GM18868 (cell line): ENCODE measurements at regions not wholly inside any gene's neighbourhood (a gene's known extent, or its start where the extent isn't known, plus 50 kb on each side); places are given as distances from the start of the nearest gene placed in this dataset.

Source experiments
- ATAC-seq: cut with Tn5 transposase; IDR thresholded peaks from one replicate; pipeline ENCODE4 v1.9.1; 2021; ENCODE audit warnings: mild to moderate bottlenecking, moderate library complexity; ENCODE audit not compliant: unreplicated experiment

DNA sequence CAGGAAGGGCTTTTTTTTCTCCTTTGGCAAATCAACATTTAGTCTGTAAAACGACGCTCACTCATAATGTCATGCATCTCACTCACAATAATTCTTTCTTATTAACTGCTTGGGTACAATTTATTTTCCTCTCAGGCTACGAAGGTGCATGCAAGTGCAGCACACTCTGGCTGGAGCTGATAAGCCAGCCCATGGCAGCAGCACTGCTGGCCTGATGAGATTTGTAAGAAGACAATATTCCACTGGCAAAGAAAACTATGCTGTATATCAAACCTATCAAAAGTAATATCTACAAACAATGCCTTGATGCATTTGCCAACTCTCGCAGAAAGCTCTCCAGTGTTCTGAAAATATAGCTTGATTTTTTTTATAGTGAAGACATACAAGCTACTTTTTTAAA lies 170.0 kb upstream of the PHF14 start:
- no peak for ATAC-seq

DNA sequence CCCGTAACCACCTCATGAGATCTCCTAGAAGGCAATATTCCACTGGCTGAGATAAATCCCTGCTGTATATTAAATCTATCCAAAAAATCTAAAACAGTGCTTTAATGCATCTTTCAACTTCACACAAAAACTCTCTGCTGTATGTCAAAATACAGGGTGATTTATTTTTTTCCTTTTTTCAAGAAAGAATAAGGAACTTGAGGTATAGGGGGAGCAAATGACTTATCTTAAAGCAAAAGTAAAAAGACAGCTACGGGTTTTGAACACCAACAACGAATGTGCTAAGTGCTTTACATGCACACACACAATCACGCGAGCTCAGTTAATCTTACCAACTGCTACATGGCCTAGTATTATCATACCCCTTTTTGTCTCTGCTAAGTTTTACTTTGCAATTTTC lies 168.9 kb upstream of the PHF14 start:
- no peak for ATAC-seq

DNA sequence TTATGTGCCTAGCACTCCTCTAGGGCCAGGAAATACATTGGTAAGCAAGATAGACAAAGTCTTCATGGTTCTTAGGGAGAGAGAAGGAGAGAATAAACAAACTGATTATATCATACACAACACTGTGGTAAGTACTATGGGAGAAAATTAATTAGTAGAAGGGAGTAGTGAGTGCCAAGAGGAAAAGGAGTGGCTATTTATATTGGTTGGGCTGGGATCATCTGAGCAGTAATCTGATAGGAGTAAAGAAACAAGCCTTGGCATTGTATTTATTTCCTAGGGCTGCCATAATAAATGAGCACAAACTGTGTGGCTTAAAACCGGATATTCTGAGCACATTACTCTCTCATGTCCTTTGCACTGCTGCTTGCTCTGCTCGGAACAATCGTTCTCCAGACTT lies 158.1 kb upstream of the PHF14 start:
- ATAC-seq, result no peak

DNA sequence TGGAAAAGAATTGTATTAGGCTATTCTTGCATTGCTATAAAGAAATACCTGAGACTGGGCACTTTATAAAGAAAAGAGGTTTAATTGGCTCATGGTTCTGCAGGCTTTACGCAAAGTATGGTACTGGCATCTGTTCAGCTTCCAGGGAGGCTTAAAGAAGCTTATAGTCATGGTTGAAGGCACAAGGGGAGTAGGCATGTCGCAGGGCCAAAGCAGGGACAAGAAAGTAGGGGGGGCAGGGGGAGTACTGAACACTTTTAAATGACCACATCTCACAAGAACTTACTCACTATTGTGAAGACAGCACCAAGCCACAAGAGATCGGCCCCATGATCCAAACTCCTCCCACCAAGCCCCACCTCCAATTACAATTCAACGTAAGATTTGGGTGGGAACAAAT lies 152.5 kb upstream of the PHF14 start:
- ATAC-seq, result no peak

DNA sequence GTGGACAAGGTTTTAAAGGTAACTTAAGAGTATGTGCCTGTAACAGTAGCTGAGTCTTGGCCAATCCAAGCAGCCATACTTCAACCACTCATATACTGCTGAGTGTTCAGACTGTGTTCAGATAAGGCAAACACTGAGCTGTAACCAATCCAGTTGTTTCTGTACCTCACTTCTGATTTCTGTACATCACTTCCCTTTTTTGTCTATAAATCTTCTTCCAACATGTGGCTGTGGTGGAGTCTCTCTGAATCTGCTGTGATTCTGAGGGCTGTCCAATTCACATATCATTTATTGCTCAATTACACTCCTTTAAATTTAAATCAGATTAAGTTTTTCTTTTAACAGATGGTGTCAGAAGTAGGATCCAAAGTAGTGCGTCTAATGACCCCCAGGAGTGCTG lies 149.5 kb upstream of the PHF14 start:
- no peak for ATAC-seq

DNA sequence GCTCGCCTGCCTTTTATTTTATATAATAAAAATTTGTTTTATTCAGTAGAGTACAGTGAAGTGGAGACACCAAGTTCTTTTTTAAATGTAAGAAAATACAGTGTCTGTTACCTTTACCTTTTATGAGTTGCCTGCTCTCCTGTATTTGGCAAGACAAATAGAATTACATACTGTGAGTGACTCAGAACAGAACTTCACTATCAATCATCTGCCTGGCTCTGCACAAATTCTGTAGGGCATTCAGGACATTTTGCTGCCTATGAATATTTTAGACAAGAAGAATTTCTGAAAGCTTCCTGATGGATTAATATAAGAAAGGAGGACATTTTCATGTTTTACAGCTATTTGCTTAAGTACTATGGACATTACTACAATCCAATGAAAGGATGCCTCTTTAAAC lies 135.4 kb upstream of the PHF14 start:
- peak; percentile 78 for ATAC-seq

DNA sequence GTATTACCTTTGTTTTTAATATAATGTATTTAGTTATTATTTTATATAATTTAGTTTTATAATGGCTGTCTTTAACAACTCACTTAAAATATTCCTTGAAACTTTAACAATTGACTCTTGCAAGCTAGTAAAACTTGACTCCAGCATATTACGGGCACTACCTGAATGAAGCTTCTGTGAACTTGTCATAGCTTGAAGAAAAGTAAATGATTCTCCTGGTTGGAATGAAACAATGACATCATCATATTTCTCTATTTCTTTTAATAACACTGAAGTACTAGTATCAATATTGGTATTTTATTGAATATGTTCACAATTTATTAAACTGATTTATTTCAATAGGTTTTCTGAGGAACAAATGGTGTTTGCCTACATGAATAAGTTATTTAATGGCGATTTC lies 128.4 kb upstream of the PHF14 start:
- no peak for ATAC-seq

DNA sequence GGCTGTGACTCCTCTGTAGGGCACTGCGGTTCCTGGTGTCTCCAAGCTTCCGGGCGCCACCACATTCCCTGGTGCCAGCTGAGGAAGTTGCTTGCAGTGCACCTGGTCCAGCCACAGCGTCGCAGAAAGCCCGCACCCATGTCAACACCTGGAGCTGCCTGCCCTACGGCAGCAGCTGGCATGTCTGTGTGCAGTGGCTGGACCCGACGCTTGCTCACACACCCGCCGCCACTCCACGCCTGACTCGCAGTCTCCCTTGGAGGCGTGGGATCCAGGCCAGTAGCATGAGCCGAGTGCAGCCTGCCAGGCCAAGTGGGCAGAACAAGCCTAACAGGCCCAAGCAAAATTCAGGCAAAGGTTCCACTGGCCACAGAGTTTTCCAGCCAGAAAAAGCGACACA lies 118.1 kb upstream of the PHF14 start:
- no peak for ATAC-seq

DNA sequence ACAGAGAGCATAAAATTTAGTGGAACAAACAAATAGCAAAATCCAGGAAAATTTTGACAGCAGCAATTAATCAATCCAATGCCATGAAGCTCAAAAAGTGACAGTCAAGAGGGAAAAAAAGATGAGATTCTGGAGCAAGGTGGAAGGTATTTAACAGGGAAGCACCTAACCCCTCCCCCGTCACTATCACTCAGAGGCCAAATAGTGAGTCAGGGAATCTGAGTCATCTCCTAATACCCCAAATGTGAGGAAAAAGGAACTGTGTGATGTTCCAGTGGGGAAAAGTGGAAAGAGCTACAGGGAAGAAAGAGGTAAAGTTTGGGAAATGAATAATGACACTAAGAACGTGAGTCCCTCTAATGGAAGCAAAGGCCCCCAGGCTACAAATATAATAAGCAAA lies 113.2 kb upstream of the PHF14 start:
- no peak for ATAC-seq

DNA sequence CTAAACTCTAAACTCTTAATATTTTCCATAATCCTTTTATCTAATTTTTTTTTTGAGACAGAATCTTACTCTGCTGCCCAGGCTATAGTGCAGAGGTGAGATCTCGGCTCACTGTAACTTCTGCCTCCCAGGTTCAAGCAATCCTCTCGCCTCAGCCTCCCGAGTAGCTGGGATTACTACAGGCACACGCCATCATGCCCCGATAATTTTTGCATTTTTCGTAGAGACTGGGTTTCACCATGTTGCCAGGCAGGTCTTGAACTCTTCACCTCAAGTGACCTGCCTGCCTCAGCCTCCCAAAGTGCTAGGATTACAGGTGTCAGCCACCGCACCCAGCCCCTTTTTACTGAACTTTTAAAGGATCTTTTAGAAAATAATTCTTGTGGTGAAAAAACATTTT lies 110.2 kb upstream of the PHF14 start:
- ATAC-seq, result no peak

DNA sequence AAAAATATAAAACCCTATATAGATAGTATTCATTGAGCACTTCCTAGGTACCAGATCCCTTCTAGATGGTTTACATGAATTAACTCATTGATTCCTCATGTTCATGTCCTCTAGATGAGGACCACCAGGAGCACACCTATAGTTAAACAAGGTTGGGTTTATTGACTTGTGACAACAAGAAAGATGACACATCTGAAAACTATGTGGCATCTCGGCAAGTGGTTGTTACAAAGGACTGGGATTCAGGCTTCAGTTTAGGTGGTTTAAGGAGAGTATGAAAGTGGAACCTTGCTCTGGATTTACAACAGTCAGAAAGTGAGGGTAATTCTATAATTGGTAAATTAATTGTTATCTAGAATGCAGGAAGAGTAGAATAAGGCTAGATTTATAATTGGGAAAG lies 99.0 kb upstream of the PHF14 start:
- no peak for ATAC-seq

DNA sequence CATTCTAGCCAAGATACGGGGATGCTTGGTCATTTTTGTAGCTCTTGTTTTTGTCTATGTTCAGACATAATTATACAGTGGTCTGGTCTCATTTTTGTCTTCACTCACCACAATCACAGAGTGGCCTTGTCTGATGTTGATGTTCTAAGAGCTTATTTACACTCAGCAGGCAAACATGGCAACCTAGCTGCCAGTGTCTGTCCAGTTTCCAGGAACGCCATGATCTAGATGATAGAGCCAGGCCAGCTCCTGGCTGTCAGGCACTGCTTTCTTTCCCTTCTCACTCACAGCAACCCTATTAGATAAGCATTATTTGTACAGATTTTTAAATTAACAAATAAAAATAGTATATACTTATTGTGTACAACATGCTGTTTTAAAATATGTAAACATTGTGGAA lies 98.6 kb upstream of the PHF14 start:
- ATAC-seq, result no peak

DNA sequence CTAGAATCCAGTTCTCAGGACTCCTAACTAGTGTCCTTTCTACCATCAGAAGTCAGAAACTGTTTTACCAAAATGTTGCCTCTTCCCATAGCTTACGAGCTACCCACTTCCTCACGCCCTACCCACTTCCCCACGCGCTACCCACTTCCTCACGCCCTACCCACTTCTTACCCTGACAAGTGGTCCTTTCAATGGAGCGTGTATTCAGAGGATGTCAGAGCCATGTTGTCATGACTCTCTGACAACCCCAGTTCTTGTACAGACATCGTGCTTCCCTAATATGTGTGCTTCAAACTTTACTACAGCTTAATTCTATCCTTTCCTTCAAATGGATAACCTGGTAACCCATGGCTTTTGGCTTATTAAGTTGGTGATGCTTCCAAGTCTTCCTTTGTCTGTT lies 84.8 kb upstream of the PHF14 start:
- peak; percentile 32 for ATAC-seq

DNA sequence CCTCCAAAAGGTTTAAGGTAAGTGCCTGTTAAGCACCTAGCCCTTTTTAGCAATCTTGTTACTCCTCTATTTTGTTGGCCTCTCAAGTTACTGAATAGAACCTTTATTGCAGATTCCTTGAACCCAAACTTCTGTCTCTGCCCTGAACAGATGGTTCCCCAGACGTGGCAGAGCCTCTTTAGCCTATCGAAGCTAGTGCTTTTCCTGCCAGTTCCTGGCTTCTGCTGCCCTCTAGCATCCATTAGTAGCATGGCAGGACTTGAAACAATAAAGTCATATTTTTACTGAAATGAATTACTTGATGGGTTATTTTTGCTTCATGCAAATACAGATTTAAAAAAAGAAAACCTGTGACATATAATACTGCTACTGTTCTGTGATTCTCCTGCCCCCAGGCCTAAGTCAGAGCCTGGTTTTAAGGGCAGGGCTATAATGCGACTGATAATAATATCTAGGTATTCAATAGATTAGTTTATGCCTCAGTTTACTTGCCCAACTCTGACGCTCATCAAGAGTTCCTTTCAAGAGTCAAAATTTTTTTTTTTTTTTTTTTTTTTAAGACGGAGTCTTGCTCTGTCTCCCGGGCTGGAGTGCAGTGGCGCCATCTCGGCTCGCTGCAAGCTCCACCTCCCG lies 84.3 kb upstream of the PHF14 start:
- ATAC-seq, result peak; percentile 97

DNA sequence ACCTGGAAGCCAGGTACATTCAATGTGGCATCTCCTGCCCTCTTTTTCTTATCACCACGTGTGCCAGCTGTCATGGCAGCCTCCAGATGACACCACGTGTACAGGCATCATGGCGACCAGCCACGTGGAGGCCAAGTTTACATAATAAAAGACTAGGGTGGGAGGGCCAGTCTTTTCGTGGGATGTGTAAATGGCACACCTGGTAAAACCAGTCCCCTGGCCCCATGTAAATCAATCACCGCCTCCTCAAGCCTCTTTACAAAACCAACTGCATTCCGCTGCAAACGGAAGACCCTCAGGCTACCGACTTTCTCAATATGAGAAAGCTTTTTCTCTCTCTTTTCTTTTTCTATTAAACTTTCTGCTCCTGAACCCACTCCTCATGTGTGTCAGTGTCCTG lies 65.1 kb upstream of the PHF14 start:
- ATAC-seq, result no peak

DNA sequence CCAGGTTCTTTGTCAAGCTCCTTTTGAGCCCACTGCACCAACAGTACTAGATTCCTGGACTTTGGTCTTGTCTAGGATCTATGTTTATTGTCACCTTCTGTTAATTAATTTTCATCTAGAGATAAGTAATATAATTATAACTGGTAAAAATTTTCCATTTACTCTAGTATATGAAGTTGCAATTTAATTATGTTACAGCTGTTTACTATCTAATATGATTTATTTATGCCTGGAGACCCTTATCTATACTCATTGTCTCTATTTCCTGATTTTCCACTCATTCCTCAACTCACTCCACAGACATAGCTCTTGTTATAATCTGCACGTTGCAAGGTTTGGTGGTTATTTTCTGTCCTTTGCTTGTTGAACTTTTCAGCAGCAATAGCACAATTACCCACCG lies 63.2 kb upstream of the PHF14 start:
- ATAC-seq, result no peak

DNA sequence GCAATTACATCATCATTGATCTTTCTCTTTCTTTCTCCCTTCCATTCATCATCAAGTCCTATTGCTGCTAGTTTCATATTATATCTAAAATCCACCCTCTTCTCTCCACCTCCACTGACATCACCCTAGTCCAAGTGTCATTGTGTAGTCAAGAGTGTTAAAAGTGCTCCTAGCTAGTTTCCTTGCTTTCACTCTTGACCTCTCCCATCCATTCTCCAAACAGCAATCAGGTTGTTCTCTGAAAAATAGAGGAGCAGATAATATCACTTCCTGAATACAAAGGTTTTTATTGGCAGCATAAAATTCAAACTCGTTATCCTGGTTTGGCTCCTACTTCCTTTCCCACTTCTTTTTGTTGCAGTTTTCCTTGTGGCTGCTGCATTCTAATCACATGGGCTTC lies 61.6 kb upstream of the PHF14 start:
- no peak for ATAC-seq

DNA sequence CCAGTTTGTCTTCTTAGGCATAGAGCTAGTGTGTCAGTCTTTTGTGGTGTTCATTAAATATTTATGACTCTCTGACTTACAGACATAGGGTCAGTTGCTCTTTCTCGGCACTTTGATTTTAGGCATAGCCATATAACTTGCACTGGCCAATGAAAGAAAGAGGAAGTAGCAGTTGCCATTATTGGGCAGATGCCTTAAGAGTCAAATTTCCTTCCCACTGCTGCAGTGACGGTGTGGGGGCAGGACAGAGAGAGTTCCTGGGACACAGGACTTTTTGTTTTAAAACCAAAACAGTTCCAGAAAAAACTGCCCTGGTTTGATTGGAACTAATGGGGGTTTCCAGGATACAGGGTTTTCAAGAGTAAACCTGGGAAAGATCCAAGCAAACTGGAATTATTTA lies 60.2 kb upstream of the PHF14 start:
- no peak for ATAC-seq

DNA sequence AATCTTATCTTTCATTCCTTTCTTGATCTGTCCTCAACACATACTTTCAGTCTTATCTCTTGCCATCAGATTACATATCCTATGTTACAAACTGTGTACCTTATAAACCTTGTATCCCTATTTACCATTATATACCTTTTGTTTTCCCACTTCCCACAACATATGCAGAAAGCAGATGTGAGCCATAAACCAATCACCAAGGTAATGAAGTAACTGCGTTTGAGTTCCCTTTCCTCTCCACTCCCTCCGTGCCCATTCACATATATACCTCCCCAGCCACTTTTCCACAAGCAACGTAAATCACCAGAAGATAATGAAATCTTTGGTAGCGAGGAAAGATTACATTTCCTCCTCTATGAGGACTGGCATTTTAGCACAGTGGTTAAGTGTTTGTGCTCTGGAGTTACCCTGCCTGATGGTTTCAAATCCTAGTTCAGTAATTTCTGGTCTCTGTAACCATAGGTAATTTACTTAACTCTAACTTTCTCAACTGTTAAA lies 55.5 kb upstream of the PHF14 start:
- ATAC-seq, result no peak

DNA sequence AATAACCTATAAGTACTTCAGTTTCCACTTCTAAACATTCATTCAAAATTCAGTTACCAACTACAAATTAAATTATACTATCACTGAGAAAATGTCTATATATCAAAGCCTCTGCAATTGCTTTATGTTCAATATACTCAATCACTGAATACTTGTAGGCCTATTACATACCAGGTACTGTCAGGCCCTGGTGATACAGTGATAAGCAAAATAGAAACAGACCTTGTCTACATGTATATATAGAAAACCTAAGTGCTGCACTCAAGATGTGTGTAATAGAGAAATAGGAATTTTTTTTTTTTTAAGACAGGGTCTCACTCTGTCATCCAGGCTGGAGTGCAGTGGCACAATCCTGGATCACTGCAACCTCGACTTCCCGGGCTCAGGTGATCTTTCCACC lies 53.7 kb upstream of the PHF14 start:
- no peak for ATAC-seq
